B cell (primary cell): ENCODE measurements at regions not wholly inside any gene's neighbourhood (a gene's known extent, or its start where the extent isn't known, plus 50 kb on each side); places are given as distances from the start of the nearest gene placed in this dataset.

ENCODE experiments used
- EZH2 ChIP-seq: IDR thresholded peaks from 2 replicates; pipeline ENCODE4 v1.6.1; 2012; ENCODE audit warnings: borderline replicate concordance, low read depth, mild to moderate bottlenecking, moderate library complexity, low read length; ENCODE audit not compliant: insufficient read depth, poor library complexity, severe bottlenecking
- TF ChIP-seq, protein P1 (sequence below): fragments of 200-600 bp; IDR thresholded peaks from one replicate; pipeline ENCODE4 v1.8.0; 2022; ENCODE audit warnings: antibody characterized with exemption, mild to moderate bottlenecking

DNA sequence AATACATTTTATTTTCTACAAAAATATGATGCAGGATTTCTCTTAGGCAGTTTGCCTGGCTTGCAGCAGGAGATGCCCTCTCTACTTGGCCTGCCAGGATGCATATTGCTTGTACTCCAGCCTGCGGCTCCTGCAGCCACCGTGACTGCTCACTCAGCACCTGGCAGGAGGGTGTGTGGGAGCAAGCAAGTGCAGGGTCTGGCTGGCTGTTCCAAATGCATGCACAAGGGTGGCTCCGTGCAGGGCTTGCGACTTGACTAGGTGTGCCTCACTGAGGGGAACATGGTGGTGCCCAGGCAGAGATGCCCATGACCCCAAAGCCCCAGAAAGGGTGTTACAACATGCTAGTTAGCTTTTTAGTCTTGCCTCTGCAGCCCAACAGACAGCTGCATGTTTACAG lies 1240.2 kb upstream of the ALCAM start:
- TF ChIP-seq, protein P1, sequence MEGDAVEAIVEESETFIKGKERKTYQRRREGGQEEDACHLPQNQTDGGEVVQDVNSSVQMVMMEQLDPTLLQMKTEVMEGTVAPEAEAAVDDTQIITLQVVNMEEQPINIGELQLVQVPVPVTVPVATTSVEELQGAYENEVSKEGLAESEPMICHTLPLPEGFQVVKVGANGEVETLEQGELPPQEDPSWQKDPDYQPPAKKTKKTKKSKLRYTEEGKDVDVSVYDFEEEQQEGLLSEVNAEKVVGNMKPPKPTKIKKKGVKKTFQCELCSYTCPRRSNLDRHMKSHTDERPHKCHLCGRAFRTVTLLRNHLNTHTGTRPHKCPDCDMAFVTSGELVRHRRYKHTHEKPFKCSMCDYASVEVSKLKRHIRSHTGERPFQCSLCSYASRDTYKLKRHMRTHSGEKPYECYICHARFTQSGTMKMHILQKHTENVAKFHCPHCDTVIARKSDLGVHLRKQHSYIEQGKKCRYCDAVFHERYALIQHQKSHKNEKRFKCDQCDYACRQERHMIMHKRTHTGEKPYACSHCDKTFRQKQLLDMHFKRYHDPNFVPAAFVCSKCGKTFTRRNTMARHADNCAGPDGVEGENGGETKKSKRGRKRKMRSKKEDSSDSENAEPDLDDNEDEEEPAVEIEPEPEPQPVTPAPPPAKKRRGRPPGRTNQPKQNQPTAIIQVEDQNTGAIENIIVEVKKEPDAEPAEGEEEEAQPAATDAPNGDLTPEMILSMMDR: no peak
- no peak for TF ChIP-seq EZH2
